KMS-11 (cell line): ENCODE measurements at regions not wholly inside any gene's neighbourhood (a gene's known extent, or its start where the extent isn't known, plus 50 kb on each side); places are given as distances from the start of the nearest gene placed in this dataset.

Experiments
- H2AFZ ChIP-seq: fragments of 200-600 bp; sonication (generic); 2 replicates; pipeline ENCODE4 v1.6.1; 2016; ENCODE audit warnings: antibody characterized with exemption, mixed run types, low read depth
- H3K27ac ChIP-seq: fragments of 200-600 bp; sonication (generic); 2 replicates; pipeline ENCODE4 v1.6.1; 2016; ENCODE audit warnings: mild to moderate bottlenecking, mixed run types
- H3K27me3 ChIP-seq: fragments of 200-600 bp; sonication (generic); 2 replicates; pipeline ENCODE4 v1.6.1; 2017; ENCODE audit warnings: mild to moderate bottlenecking, low read depth, mixed run types, moderate library complexity; ENCODE audit not compliant: insufficient read depth
- H3K36me3 ChIP-seq: fragments of 200-600 bp; sonication (generic); 2 replicates; pipeline ENCODE4 v1.6.1; 2017; ENCODE audit warnings: mild to moderate bottlenecking, mixed run types; ENCODE audit not compliant: insufficient read depth
- H3K4me1 ChIP-seq: fragments of 200-600 bp; sonication (generic); 2 replicates; pipeline ENCODE4 v1.6.1; 2016; ENCODE audit warnings: mild to moderate bottlenecking, low read depth, mixed run types; ENCODE audit not compliant: poor library complexity, severe bottlenecking
- H3K4me2 ChIP-seq: fragments of 200-600 bp; sonication (generic); 2 replicates; pipeline ENCODE4 v1.7.0; 2016; ENCODE audit warnings: mild to moderate bottlenecking, mixed run types
- H3K4me3 ChIP-seq: fragments of 200-600 bp; sonication (generic); IDR thresholded peaks from 2 replicates; pipeline ENCODE4 v1.6.1; 2017; ENCODE audit warnings: low read depth, low read length, mixed read lengths; ENCODE audit not compliant: insufficient read depth
- H3K79me2 ChIP-seq: fragments of 200-600 bp; sonication (generic); 2 replicates; pipeline ENCODE4 v1.6.1; 2016; ENCODE audit warnings: low read depth, mixed run types; ENCODE audit not compliant: insufficient read depth
- H3K9ac ChIP-seq: fragments of 200-600 bp; sonication (generic); 2 replicates; pipeline ENCODE4 v1.6.1; 2016; ENCODE audit warnings: mild to moderate bottlenecking, mixed run types
- H4K20me1 ChIP-seq: fragments of 200-600 bp; sonication (generic); 2 replicates; pipeline ENCODE4 v1.6.1; 2016; ENCODE audit warnings: mild to moderate bottlenecking, mixed run types; ENCODE audit not compliant: insufficient read depth
- TF ChIP-seq, protein P1 (sequence below): fragments of 200-600 bp; sonication (generic); conservative IDR thresholded peaks from 2 replicates; pipeline ENCODE4 v1.6.1; 2017; ENCODE audit warnings: low read depth, mild to moderate bottlenecking, antibody characterized with exemption, low read length, moderate library complexity, mixed read lengths

DNA sequence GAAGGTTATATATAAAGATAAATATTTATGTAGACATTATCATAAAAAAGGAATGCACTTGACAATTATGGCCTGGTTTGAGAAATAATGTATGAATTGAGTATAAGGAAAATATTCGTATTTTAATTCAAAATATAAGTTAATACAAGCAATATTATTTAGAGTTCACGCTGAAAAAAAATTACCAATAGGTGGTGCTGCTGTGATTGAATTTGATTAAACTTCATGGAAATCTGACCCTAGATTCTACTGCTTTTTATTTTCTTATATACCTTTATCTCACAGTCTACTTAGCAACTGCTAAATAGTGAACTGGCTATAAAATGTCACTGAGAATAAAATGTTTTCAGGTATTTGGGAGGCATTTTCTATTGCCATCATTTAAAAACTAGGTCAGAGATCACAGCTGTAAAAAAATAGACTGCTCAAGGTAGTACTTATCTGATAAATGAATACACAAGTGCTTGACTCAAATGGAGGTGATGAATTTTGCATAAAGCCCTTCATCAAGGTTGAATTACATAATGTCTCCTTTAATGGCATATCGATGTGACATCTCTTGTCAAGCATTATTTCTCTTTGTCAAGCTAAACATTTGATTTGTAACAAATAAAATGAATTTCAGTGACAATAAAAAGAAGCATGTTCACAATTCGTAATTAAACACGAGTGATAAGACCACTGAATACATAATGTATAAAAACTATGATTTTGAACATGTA is 1638.8 kb upstream of the PCDH7 start:
- H3K27me3 ChIP-seq, result no peaks in the 10 kb centered on the region
- peaks cover 4% of the 10 kb centered on the region for H3K4me1 ChIP-seq
- no peaks in the 10 kb centered on the region for H3K36me3 ChIP-seq
- TF ChIP-seq, protein P1, sequence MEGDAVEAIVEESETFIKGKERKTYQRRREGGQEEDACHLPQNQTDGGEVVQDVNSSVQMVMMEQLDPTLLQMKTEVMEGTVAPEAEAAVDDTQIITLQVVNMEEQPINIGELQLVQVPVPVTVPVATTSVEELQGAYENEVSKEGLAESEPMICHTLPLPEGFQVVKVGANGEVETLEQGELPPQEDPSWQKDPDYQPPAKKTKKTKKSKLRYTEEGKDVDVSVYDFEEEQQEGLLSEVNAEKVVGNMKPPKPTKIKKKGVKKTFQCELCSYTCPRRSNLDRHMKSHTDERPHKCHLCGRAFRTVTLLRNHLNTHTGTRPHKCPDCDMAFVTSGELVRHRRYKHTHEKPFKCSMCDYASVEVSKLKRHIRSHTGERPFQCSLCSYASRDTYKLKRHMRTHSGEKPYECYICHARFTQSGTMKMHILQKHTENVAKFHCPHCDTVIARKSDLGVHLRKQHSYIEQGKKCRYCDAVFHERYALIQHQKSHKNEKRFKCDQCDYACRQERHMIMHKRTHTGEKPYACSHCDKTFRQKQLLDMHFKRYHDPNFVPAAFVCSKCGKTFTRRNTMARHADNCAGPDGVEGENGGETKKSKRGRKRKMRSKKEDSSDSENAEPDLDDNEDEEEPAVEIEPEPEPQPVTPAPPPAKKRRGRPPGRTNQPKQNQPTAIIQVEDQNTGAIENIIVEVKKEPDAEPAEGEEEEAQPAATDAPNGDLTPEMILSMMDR, result no peak
- H3K4me3 ChIP-seq, result no peak overlapping the region
- no peak overlapping the region for H2AFZ ChIP-seq
- H3K79me2 ChIP-seq, result no peaks in the 10 kb centered on the region
- H3K27ac ChIP-seq, result no peak overlapping the region
- no peak overlapping the region for H3K4me2 ChIP-seq
- H4K20me1 ChIP-seq, result no peaks in the 10 kb centered on the region
- no peak overlapping the region for H3K9ac ChIP-seq

GRCh38 chr4:29082684-29083083 is 1637.5 kb upstream of the PCDH7 start:
- H3K9ac ChIP-seq, result no peak overlapping the region
- H3K4me1 ChIP-seq, result peaks cover 4% of the 10 kb centered on the region
- no peaks in the 10 kb centered on the region for H3K36me3 ChIP-seq
- H3K79me2 ChIP-seq, result no peaks in the 10 kb centered on the region
- H3K27ac ChIP-seq, result no peak overlapping the region
- no peak overlapping the region for H2AFZ ChIP-seq
- no peaks in the 10 kb centered on the region for H4K20me1 ChIP-seq
- H3K4me3 ChIP-seq, result no peak overlapping the region
- TF ChIP-seq, protein P1, result no peak
- no peaks in the 10 kb centered on the region for H3K27me3 ChIP-seq
- no peak overlapping the region for H3K4me2 ChIP-seq

- Histone ChIP-seq H3K4me3 (no peak overlapping the region), H3K27ac (no peak overlapping the region), H2AFZ (no peak overlapping the region), H3K4me2 (no peak overlapping the region), H3K9ac (no peak overlapping the region), H4K20me1 (no peaks in the 10 kb centered on the region), H3K79me2 (no peaks in the 10 kb centered on the region), H3K4me1 (peaks cover 4% of the 10 kb centered on the region), H3K36me3 (no peaks in the 10 kb centered on the region), H3K27me3 (no peaks in the 10 kb centered on the region)
- TF ChIP-seq, protein P1, result no peak
Measured at GRCh38 chr4:29085748-29086147, 1634.4 kb upstream of the PCDH7 start.

DNA sequence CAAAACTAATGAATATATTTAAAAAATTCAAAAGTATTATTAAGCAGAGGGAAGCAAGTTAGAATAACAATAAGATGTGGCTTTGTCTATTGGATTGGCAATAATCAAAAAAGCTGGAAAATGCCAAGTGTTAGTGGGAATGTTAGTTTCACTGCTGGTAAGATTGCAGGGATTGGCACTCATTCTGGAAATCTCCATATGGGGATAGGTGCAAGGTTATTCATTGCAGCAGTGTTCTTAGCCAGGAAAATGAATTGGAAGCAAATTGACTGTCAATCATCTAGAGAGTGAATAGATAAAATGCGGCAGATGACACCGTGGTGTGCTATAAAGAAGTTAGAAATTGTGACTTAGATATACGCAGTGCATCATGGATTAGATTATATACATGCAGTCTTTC is 1615.5 kb upstream of the PCDH7 start:
- Histone ChIP-seq H3K79me2 (no peaks in the 10 kb centered on the region), H3K4me2 (no peak overlapping the region), H3K4me1 (no peaks in the 10 kb centered on the region), H3K36me3 (no peaks in the 10 kb centered on the region), H3K27me3 (no peaks in the 10 kb centered on the region), H3K4me3 (no peak overlapping the region), H2AFZ (no peak overlapping the region), H4K20me1 (no peaks in the 10 kb centered on the region), H3K27ac (no peak overlapping the region), H3K9ac (no peak overlapping the region)
- TF ChIP-seq, protein P1, result no peak
